HepG2 (cell line): ENCODE measurements at regions not wholly inside any gene's neighbourhood (a gene's known extent, or its start where the extent isn't known, plus 50 kb on each side); places are given as distances from the start of the nearest gene placed in this dataset.

Experiments
- ATAC-seq: fragments of 200-7000 bp; cut with Tn5 transposase; 3 replicates; pipeline ENCODE4 v1.9.1; 2020; ENCODE audit warnings: mild to moderate bottlenecking, moderate library complexity
- BruUV-seq: library from RNA; stranded (reverse); fragments of 400-500 nt; replicated peaks from 2 replicates; lab custom pipeline; 2021; lab: Mats Ljungman, UMichigan
- CTCF ChIA-PET: fragments of 300-600 bp; formaldehyde crosslinking; extraction: SDS; loops from one replicate; lab custom pipeline; 2021; ENCODE audit warnings: low total read pairs, inconsistent platforms, low intra/inter-chr PET ratio; lab: Yijun Ruan, JAX
- POLR2A ChIA-PET: fragments of 350-600 bp; sonication (Branson Sonifier 250); formaldehyde crosslinking; loops from one replicate; lab custom pipeline; 2020; ENCODE audit warnings: antibody characterized with exemption, inconsistent platforms; lab: Yijun Ruan, JAX
- DNase-seq: peaks from one replicate; pipeline ENCODE4 v3.0.0-alpha.2; 2015; ENCODE audit warnings: low spot score
- FAIRE-seq: peaks from 3 replicates; lab custom pipeline; 2011; peaks lifted over from hg19 to GRCh38; lab: Jason Lieb, UNC
- H2AFZ ChIP-seq: one replicate; pipeline ENCODE4 v1.6.1; 2011; ENCODE audit warnings: low read length, inconsistent platforms
- H3K27ac ChIP-seq: fragments of 300-600 bp; 3 replicates; pipeline ENCODE4 v1.8.0; 2011; ENCODE audit warnings: mixed run types, mild to moderate bottlenecking, mixed read lengths, low read length, inconsistent platforms; ENCODE audit not compliant: insufficient read depth; ENCODE audit errors: extremely low read length
- H3K27me3 ChIP-seq, 2 experiments: fragments of 200-600 bp in 1 of 2; 2 replicates in 1 of 2; 3 replicates in 1 of 2; pipeline versions ENCODE4 v1.6.0 to v1.8.0; 2011; ENCODE audit warnings: low read length in 2 of 2, mild to moderate bottlenecking in 2 of 2, moderate library complexity in 2 of 2, inconsistent platforms in 1 of 2; ENCODE audit not compliant: insufficient read depth in 2 of 2, control insufficient read depth in 1 of 2
- H3K36me3 ChIP-seq, 2 experiments: fragments of 200-600 bp in 1 of 2; replicated peaks in 1 of 2; 2 replicates in 1 of 2; 3 replicates in 1 of 2; pipeline versions ENCODE4 v1.5.1 to v1.8.0; 2011; ENCODE audit warnings: low read length in 2 of 2, inconsistent platforms in 1 of 2; ENCODE audit not compliant: insufficient read depth in 2 of 2, control insufficient read depth in 1 of 2
- H3K4me1 ChIP-seq: 2 replicates; pipeline ENCODE4 v1.5.1; 2012; ENCODE audit warnings: low read length, inconsistent platforms; ENCODE audit not compliant: insufficient read depth
- H3K4me2 ChIP-seq: 2 replicates; pipeline ENCODE4 v1.6.0; 2011; ENCODE audit warnings: low read depth, low read length, inconsistent platforms
- H3K4me3 ChIP-seq, 3 experiments: fragments of 200-600 bp in 1 of 3; sonication (generic), shearing (Covaris generic) in 1 of 3; replicated peaks in 1 of 3; 2 replicates each; pipeline ENCODE4 v1.5.1; 2011 to 2016; ENCODE audit warnings: low read length in 3 of 3, inconsistent platforms in 2 of 3, low read depth in 2 of 3, mild to moderate bottlenecking in 2 of 3, control low read depth in 1 of 3, mixed read lengths in 1 of 3; ENCODE audit not compliant: insufficient read depth in 1 of 3
- H3K79me2 ChIP-seq: one replicate; pipeline ENCODE4 v1.6.1; 2011; ENCODE audit warnings: low read length, inconsistent platforms; ENCODE audit not compliant: insufficient read depth
- H3K9ac ChIP-seq: 2 replicates; pipeline ENCODE4 v1.6.0; 2011; ENCODE audit warnings: mild to moderate bottlenecking, low read depth, low read length, inconsistent platforms; ENCODE audit not compliant: insufficient read depth
- H3K9me3 ChIP-seq: 2 replicates; pipeline ENCODE4 v1.5.1; 2012; ENCODE audit warnings: mild to moderate bottlenecking, low read length
- H4K20me1 ChIP-seq: 2 replicates; pipeline ENCODE4 v1.6.0; 2011; ENCODE audit warnings: inconsistent platforms, mild to moderate bottlenecking, low read length, moderate library complexity; ENCODE audit not compliant: insufficient read depth
- CBFB ChIP-seq: sonication (generic); formaldehyde crosslinking; IDR thresholded peaks from 2 replicates; pipeline ENCODE4 v1.4.0; 2020; ENCODE audit warnings: missing genetic modification reagents
- EEA1 ChIP-seq: sonication (generic); formaldehyde crosslinking; IDR thresholded peaks from 2 replicates; pipeline ENCODE4 v1.5.1; 2020; ENCODE audit warnings: mild to moderate bottlenecking, missing genetic modification reagents, borderline replicate concordance
- HNRNPH1 ChIP-seq: fragments of 200-400 bp; formaldehyde crosslinking; optimal IDR thresholded peaks from 2 replicates; pipeline ENCODE3; 2017; ENCODE audit warnings: mild to moderate bottlenecking, low read depth, low read length
- KLF15 ChIP-seq: sonication (generic); formaldehyde crosslinking; IDR thresholded peaks from 2 replicates; pipeline ENCODE4 v1.8.1; 2023; ENCODE audit warnings: borderline replicate concordance, mild to moderate bottlenecking, inconsistent platforms, missing genetic modification reagents, mixed read lengths
- MTA3 ChIP-seq: sonication (generic); formaldehyde crosslinking; IDR thresholded peaks from 2 replicates; pipeline ENCODE4 v1.4.0; 2020; ENCODE audit warnings: missing genetic modification reagents
- NFYC ChIP-seq: IDR thresholded peaks from 2 replicates; pipeline ENCODE4 v1.6.1; 2016; ENCODE audit warnings: missing genetic modification reagents, missing compliant biosample characterization
- NR2F6 ChIP-seq, 2 experiments: IDR thresholded peaks; 2 replicates each; pipeline ENCODE4 v1.6.1; 2016; ENCODE audit warnings: antibody characterized with exemption in 1 of 2, mild to moderate bottlenecking in 1 of 2
- PITX1 ChIP-seq: sonication (generic); formaldehyde crosslinking; IDR thresholded peaks from 2 replicates; pipeline ENCODE4 v1.5.1; 2020; ENCODE audit warnings: mild to moderate bottlenecking, missing genetic modification reagents
- RAD21 ChIP-seq: fragments of 450-650 bp; formaldehyde crosslinking; IDR thresholded peaks from 2 replicates; pipeline ENCODE4 v1.5.0; 2020; ENCODE audit warnings: mild to moderate bottlenecking
- RNF219 ChIP-seq: sonication (generic); formaldehyde crosslinking; IDR thresholded peaks from 2 replicates; pipeline ENCODE4 v1.5.0; 2020; ENCODE audit warnings: mild to moderate bottlenecking, missing genetic modification reagents
- SPEN ChIP-seq: sonication (generic); formaldehyde crosslinking; IDR thresholded peaks from 2 replicates; pipeline ENCODE4 v1.5.1; 2020; ENCODE audit warnings: low read depth, mild to moderate bottlenecking, missing genetic modification reagents
- ZBTB7B ChIP-seq: sonication (generic); formaldehyde crosslinking; IDR thresholded peaks from 2 replicates; pipeline ENCODE4 v1.4.0; 2020; ENCODE audit warnings: missing genetic modification reagents
- ZFX ChIP-seq: sonication (generic); formaldehyde crosslinking; IDR thresholded peaks from 2 replicates; pipeline ENCODE4 v1.4.0; 2020; ENCODE audit warnings: mild to moderate bottlenecking, low read depth, missing genetic modification reagents, moderate library complexity
- ZNF335 ChIP-seq: sonication (generic); formaldehyde crosslinking; IDR thresholded peaks from 2 replicates; pipeline ENCODE4 v1.4.0; 2020; ENCODE audit warnings: missing genetic modification reagents
- ZNF558 ChIP-seq: sonication (generic); formaldehyde crosslinking; IDR thresholded peaks from 2 replicates; pipeline ENCODE4 v1.9.0; 2022; ENCODE audit warnings: mild to moderate bottlenecking, missing genetic modification reagents, borderline replicate concordance
- ZNF562 ChIP-seq: sonication (generic); formaldehyde crosslinking; IDR thresholded peaks from 2 replicates; pipeline ENCODE4 v1.8.0; 2022; ENCODE audit warnings: missing genetic modification reagents, borderline replicate concordance
- ZNF7 ChIP-seq: IDR thresholded peaks from 2 replicates; pipeline ENCODE4 v1.6.1; 2016; ENCODE audit warnings: missing biosample characterization, missing genetic modification reagents
- ZNF766 ChIP-seq: sonication (generic); formaldehyde crosslinking; IDR thresholded peaks from 2 replicates; pipeline ENCODE4 v1.5.0; 2020; ENCODE audit warnings: missing genetic modification reagents, borderline replicate concordance
- ZNF768 ChIP-seq: sonication (generic); formaldehyde crosslinking; IDR thresholded peaks from 2 replicates; pipeline ENCODE4 v1.4.0; 2020; ENCODE audit warnings: missing genetic modification reagents
- WGBS: methylation state at CpG from one replicate; pipeline ENCODE4 v1.1.6; 2017; ENCODE audit warnings: low lambda C conversion rate; 5-methylcytosine and 5-hydroxymethylcytosine counted together
- in situ Hi-C: cut with HindIII; loops from 2 replicates; pipeline ENCODE4 v1.10.0; 2017; ENCODE audit warnings: low pct_unique_long_range_greater_than_20kb; ENCODE audit not compliant: extremely low pct_ligation_motif_present
- intact Hi-C: fragments of 100-400 bp; cut with micrococcal nuclease; formaldehyde crosslinking; loops from one replicate; pipeline ENCODE4 v1.10.0; 2022; ENCODE audit not compliant: unreplicated experiment
- TF ChIP-seq, protein P1 (sequence below): IDR thresholded peaks from 2 replicates; pipeline ENCODE4 v1.6.1; 2016; ENCODE audit warnings: missing compliant biosample characterization, missing genetic modification reagents, borderline replicate concordance

GRCh38 chr21:22106720-22107410, 1108.7 kb downstream of the NCAM2 start:
- ChIA-PET POLR2A (no interaction called here), CTCF (no interaction called here)
- in situ Hi-C loops, result no loop called here
- Histone ChIP-seq H2AFZ (no peak overlapping the region), H3K36me3 (no peaks in the 10 kb centered on the region), H3K79me2 (no peaks in the 10 kb centered on the region), H3K27ac (no peak overlapping the region), H4K20me1 (no peaks in the 10 kb centered on the region), H3K4me3 (no peak overlapping the region), H3K9ac (no peak overlapping the region), H3K4me2 (no peak overlapping the region), H3K27me3 (no peaks in the 10 kb centered on the region), H3K9me3 (peaks cover 92% of the 10 kb centered on the region), H3K4me1 (no peaks in the 10 kb centered on the region)
- no peak for TF ChIP-seq EEA1 (CRISPR knock-in tag)
- TF ChIP-seq ZBTB7B, result no peak
- no peak for TF ChIP-seq ZNF558 (CRISPR knock-in tag)
- no peak for TF ChIP-seq HNRNPH1
- TF ChIP-seq RNF219 (CRISPR knock-in tag), result no peak
- TF ChIP-seq PITX1 (CRISPR knock-in tag), result no peak
- no peak for TF ChIP-seq ZNF768 (CRISPR knock-in tag)
- TF ChIP-seq ZNF562 (CRISPR knock-in tag), result no peak
- TF ChIP-seq CBFB (CRISPR knock-in tag), result no peak
- TF ChIP-seq ZNF7 (CRISPR knock-in tag), result no peak
- TF ChIP-seq NFYC, result no peak
- no peak for TF ChIP-seq KLF15 (CRISPR knock-in tag)
- TF ChIP-seq SPEN, result no peak
- no peak for TF ChIP-seq ZNF335 (CRISPR knock-in tag)
- TF ChIP-seq NR2F6 (IDR thresholded peaks at IDR 0.05), result no peak
- no peak for TF ChIP-seq NR2F6 (CRISPR knock-in tag; IDR thresholded peaks at IDR 0.05)
- TF ChIP-seq RAD21 (CRISPR knock-in tag), result no peak
- TF ChIP-seq MTA3 (CRISPR knock-in tag), result no peak
- no peak for TF ChIP-seq ZFX
- TF ChIP-seq, protein P1, sequence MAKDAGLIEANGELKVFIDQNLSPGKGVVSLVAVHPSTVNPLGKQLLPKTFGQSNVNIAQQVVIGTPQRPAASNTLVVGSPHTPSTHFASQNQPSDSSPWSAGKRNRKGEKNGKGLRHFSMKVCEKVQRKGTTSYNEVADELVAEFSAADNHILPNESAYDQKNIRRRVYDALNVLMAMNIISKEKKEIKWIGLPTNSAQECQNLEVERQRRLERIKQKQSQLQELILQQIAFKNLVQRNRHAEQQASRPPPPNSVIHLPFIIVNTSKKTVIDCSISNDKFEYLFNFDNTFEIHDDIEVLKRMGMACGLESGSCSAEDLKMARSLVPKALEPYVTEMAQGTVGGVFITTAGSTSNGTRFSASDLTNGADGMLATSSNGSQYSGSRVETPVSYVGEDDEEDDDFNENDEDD (CRISPR knock-in tag), result no peak
- no peak for TF ChIP-seq ZNF766 (CRISPR knock-in tag)
- WGBS, result 2% methylated on average over 2 of the region's 2 CpGs
- no peak for FAIRE-seq
- intact Hi-C loops, result no loop called here
- BruUV-seq, result no TSS peak
- no peak for DNase-seq
- no peak for ATAC-seq
